ENCODE measurements at regions not wholly inside any gene's neighbourhood (a gene's known extent, or its start where the extent isn't known, plus 50 kb on each side); places are given as distances from the start of the nearest gene placed in this dataset.

GRCh38 chr17:77319211-77320043, 178.7 kb downstream of the SEC14L1 start:
- TF ChIP-seq CTCF (conservative IDR thresholded peaks at IDR 0.05; ENCODE audit: low read depth, low read length): no peak
- H3K4me3 ChIP-seq (ENCODE audit: low read depth, low read length): peak overlapping the region; percentile 77
- peak; percentile 79 for DNase-seq (ENCODE audit: low read depth)

DNA sequence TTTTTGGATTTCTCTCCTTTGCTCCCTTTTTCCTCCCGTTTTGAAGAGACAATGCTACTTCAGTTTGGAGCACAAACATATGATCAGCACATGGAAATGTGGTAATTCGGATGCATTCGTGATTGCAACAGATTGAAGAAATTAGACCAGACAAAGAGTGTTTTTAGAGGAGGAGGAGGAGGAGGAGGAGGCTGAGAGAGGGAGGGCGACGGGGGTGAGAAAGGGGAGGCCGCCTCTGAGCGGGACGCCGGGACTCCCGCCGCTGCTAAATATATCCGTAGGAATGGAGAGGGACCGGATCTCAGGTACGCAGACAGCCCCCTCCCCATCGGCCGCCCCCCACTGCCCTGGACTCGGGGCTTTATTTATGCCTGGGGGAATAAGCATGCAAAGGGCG, 179.3 kb downstream of the SEC14L1 start:
- TF ChIP-seq CTCF (conservative IDR thresholded peaks at IDR 0.05; ENCODE audit: low read depth, low read length): no peak
- H3K4me3 ChIP-seq (ENCODE audit: low read depth, low read length): peak overlapping the region; percentile 77

GRCh38 chr17:77320485-77321256, 179.9 kb downstream of the SEC14L1 start:
- DNase-seq (ENCODE audit: low read depth): peak; percentile 60
- peak overlapping the region; percentile 77 for H3K4me3 ChIP-seq (ENCODE audit: low read depth, low read length)
- no peak for TF ChIP-seq CTCF (conservative IDR thresholded peaks at IDR 0.05; ENCODE audit: low read depth, low read length)

More for the DNA sequence above, 179.3 kb downstream of the SEC14L1 start:
- peak; percentile 84 for DNase-seq (ENCODE audit: low read depth)

DNA sequence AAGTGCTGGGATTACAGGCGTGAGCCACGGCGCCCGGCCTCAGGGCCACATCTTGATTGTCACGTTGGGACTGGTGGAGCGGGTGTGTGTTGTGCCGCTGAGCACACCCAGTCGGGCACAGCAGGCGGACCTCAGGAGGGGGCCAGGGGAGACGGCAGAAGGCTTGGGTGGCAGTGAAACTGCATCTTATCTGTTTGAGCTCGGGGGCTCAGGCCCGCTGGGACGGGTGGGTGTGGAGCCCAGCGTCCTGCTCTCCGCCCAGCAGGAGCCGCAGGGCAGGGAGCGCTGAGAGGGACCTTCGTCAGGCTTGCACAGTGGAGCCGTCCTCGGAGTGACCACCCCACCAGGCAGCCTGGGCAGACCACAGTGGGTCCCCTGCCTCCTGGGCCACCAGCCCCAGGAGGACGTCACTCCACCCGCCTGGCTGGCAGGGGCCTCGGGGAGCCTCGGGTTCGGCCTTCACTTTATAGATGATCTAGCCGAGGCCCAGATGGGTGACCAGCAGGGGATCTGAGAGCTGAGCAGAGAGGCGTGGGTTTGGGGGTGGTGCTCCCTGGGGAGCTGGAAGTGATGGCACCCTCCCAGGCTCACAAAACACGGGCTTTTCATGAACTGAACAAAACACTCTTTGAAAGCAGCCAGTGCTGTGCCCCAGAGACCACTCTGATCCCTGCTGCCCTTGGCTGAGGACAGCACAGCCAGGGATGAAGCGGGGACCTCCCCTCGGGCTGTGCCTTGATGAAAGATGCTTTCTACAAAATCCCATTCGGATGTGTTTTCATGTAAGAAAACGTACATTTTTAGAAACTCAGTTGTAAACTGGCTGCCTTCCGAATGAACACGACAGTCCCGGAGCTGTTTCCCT, 181.1 kb downstream of the SEC14L1 start:
- H3K4me3 ChIP-seq (ENCODE audit: low read depth, low read length): peak overlapping the region; percentile 53
- TF ChIP-seq CTCF (conservative IDR thresholded peaks at IDR 0.05; ENCODE audit: low read depth, low read length): peak; percentile 12
- peak; percentile 51 for DNase-seq (ENCODE audit: low read depth)

DNA sequence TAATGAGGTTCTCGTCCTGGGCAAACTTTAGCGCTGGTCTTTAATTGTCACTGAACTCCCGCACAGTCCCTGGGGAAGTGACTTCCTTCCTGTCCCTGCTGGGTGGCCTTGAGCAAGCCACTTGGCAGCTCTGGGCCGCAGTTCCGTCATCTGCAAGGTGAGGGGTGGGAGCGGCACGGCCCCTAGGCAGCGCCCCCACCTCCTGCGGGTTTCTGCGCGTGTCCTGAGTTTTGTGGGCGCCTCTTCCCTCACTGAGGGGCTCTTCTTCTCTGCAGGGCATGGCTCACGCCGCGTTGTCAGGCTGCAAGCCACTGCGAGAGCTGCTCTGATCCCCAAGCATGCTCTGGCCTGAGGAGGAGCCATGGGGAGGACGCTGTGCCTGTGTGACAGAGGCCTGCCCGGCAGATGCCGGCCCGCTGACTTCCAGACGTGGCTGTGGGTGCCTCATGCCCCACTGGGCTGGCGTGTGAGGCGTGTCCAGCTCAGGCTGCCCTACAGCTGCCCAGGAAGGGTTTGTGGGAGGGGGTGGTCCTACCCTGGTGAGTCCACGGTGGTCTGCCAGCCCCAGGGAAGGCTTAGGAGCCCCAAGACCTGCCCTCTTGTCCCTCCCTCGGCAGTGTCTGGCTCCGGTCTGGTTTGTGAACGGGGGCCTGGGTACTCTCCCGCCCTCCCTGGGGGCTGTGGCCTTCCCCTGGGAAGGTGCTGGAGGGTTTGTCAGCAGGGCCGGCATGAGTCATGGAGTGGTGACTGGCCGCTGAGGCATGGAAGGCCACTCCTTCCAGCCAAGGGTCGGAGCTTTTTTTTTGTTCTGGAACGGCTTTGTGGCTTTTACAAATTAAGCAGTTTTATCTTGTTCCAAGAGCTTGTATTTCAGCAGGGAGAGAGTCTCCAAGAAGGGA, 182.0 kb downstream of the SEC14L1 start:
- peak; percentile 98 for DNase-seq (ENCODE audit: low read depth)
- TF ChIP-seq CTCF (conservative IDR thresholded peaks at IDR 0.05; ENCODE audit: low read depth, low read length): no peak
- H3K4me3 ChIP-seq (ENCODE audit: low read depth, low read length): peak overlapping the region; percentile 53
